Esophagus mucosa (tissue), 1 donor: ENCODE measurements at regions not wholly inside any gene's neighbourhood (a gene's known extent, or its start where the extent isn't known, plus 50 kb on each side); places are given as distances from the start of the nearest gene placed in this dataset.

Source experiments
- ATAC-seq: fragments of 200-7000 bp; cut with Tn5 transposase; one replicate; pipeline ENCODE4 v1.9.1; 2020
- donor health status: DM: yes; HTN: yes; CAD: no.

DNA sequence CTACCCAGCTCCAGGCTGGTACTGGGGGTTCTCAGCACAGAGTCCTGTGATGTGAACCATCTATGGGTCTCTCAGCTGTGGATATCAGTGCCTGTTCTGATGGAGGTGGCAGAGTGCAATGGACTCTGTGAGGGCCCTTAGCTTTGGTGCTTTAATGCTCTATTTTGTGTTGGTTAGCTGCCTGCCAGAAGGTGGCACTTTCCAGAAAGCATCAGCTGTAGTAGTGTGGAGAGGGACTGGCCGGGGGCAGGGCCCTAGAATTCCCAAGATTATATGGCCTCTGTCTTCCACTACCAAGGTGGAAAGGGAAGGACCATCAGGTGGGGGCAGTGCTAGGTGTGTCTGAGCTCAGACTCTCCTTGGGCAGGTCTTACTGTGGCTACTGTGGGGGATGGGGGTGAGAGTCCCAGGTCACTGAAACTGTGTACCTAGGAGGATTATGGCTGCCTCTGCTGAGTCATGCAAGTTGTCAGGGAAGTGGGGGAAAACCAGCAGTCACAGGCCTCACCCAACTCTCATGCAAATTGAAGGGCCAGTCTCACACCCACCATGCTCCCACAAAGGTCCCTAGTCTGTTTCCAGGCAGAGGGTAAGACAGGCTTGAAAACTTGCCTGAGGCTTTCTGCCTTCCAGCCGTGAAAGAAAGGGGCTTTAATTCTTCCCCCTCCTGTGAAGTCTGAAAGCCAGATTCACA, 878.1 kb downstream of the C12orf50 start:
- peak; percentile 80 for ATAC-seq

DNA sequence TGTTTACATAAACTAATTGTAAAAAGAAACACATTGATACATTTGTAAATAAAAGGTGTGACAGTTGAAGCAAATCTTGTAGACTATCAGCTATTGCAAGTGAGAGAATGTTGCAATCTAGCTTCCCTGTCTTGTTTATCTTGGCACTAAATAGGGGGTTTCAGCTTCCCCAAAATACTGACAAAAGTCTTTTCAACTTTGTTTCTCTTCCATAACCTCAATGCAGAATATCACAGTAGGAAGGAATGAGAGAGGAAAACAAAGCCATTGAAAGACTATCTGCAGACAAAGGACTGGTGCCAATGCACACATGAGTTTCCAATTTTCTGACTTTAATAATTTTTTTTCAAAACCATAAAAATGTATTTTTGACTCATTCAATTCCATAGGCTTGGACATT, 886.2 kb upstream of the MGAT4C start:
- ATAC-seq, result no peak

DNA sequence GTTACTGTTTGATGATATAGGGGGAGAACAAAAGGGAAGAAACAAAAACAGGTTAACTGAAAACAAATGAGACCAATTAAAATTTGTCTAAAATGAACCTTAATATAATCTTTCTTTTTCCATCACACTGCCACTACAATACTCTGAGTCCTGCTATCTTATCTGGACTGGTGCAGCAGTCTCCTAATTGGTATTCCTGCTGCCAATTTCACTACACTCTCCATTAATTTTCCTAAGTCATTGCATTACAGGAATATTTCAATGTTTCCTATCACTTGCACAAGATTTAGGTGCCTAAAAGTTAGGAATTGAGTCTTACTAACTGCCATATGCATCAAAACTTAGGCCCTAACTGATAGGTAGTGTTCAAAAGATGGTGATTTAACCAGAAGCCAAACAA, 884.9 kb upstream of the MGAT4C start:
- no peak for ATAC-seq

DNA sequence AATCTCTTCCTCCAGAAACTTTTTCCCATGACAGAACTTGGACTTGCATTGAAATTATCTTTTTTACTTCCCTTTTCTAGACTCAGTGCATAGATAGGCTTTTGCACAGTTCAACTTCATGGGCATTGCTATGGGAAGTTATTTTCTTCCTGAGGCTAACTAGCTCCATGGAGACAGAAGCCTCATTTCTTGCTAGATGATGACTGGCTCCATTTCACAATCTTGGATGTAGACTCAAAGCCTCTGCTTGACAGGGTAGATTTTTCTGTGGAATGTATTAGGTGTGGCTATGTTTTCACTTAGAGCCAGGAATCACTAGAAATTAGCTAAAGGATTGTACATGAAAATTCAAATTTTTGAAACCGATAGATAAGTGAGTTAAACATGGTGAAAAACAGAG, 884.1 kb upstream of the MGAT4C start:
- ATAC-seq, result peak; percentile 70

DNA sequence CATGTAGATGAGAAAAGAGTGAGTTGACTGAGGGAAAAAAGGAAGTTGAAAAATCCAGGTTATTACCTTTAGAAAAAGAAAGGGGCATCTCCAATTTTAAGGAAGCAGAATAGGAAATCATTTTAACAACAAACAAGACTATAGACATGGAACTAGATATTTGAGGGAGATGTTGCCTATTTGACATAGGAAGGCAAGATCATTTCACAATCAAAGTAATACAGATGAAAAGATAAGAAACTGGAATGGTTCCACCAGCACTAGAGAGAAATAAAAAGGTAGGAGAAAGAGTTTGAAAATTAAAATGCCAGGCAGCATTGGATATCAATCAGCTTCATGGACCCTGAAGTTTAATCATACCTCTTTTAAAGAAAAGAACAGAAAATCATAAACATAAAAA, 881.0 kb upstream of the MGAT4C start:
- no peak for ATAC-seq

DNA sequence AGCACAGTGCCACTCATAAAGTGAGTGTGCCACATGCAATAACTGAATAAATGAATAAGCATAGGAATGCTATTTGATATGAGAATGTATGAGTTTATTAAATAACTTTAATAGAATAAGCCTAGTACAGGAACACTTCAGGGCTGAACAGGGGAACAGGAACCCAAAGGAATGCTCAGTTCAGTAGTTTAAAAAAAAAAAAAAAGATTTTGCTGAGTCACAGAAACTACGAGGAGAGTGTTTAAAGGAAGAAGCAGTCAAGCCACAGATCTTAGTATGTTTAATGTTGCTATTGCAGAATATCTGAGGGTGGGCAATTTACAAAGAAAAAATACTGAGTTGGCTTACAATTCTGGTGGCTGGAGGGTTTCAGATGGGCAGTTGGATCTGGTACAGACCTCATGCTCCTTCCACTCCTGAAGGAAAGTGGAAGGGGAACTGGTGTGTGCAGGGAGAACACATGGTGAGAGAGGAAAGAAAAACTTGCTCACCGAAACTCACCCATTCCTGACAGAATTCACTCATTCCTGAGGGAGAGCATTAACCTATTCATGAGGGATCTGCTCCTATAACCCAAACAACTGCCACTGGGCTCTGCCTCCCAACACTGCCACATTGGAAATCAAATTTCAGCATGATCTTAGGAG, 880.3 kb upstream of the MGAT4C start:
- ATAC-seq, result no peak

DNA sequence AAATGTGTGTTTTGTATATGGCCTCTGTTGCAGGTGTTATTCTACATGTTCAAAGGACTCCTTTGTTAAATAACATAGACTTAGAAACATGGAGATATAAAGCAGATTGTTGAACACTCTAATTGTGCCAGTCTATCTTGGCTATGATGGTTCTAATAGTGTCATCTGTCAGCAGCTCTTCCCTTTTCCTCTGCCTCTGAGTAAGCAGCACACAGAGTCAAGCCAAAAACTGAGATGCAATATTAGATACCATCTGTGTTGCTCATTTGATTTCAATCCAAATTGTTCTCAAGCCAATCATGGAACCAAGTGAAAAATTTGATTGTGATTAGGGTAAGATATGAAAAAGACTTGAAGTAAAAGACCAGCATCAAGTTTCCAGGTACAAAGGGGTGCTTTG, 871.1 kb upstream of the MGAT4C start:
- no peak for ATAC-seq

DNA sequence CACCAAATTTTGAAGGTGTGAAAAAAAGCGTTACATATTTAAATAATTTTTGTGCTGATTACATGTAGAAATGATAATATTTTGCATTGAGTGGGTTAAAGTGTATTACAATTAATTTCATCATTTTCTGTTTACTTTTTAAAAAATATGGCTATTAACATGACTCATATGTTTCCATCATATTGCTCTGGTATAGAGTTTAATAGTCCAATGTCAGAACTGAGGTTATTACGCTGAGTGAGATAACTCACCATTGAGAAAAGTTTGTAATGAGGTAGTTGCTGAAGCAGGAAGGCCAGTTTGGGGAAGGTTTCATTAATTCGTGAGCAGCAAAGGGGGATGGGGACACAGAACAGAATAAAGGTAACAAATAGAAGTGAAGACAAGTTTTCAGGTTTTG, 865.7 kb upstream of the MGAT4C start:
- no peak for ATAC-seq

DNA sequence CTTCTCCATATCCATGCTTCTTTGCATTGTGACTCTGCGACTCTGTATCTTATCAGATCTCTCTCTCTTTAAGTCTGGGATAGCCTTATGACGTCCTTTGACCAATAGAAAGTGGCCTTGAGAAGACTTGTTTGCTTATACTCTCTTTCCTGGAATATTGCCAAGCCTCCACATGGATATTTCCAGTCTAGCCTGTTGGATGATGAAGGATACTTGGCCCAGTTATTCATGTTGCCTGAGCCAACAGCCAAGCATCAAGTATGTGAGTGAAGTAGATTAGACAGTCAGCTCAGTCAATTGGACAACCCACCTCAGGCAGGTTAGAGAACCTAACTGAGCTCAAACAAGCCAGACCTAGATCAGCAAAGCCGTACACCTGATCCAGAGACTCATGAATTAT, 864.2 kb upstream of the MGAT4C start:
- peak; percentile 57 for ATAC-seq

DNA sequence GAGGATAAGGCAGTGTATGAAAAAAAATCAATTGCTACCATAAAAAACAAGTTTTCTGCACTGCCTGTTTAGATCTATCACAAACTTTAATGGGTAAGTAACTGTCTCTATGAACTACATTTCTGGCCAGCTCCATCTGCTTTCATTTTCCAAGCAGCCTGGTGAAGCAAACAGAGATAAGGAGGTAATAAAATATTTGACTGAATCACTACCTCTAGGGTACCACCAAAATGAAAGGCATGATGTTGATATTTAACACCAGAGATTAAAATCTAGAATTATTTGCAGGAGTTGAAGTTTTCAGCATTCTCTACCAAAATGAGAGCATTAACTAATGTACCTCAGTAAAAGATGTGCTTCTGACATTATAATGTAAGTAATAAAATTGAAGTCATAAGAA, 863.5 kb upstream of the MGAT4C start:
- ATAC-seq, result no peak

DNA sequence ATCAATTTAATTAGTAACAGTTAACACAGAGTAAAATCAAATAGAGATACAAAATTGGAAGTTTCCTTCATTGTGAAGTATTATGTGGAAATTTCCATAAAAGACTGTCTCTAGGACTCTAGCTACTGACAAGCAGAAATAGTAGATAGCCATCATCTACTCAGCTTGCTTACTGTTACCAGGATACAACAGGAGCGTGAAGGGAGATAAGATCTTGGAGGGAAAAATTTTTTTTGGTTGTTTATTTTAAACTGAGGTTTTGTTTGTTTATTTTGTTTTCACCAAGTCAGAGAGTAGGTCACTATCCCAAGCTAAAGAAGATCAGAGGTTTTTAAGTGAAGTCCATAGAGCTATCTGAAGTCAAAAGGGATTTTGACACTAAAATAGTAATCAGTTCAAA, 861.3 kb upstream of the MGAT4C start:
- no peak for ATAC-seq

DNA sequence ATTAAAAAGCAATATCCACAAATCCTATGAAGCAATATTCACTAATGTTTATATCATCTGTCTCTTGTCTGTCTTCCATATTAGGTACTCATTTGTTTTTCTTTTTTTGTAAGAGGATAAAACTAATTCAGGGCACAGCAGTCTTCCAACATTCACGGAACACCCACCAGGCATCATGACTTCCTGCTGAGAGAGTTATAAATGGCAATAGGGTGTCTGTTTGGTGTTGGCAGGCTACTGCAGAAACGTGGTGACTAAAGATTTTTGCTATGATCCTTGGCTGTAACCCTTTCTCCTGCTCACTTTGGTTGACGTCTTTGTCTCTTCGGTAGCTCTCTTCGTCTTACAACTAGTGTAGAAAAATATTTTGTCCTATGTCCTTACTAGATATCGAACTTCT, 860.6 kb upstream of the MGAT4C start:
- ATAC-seq, result no peak

DNA sequence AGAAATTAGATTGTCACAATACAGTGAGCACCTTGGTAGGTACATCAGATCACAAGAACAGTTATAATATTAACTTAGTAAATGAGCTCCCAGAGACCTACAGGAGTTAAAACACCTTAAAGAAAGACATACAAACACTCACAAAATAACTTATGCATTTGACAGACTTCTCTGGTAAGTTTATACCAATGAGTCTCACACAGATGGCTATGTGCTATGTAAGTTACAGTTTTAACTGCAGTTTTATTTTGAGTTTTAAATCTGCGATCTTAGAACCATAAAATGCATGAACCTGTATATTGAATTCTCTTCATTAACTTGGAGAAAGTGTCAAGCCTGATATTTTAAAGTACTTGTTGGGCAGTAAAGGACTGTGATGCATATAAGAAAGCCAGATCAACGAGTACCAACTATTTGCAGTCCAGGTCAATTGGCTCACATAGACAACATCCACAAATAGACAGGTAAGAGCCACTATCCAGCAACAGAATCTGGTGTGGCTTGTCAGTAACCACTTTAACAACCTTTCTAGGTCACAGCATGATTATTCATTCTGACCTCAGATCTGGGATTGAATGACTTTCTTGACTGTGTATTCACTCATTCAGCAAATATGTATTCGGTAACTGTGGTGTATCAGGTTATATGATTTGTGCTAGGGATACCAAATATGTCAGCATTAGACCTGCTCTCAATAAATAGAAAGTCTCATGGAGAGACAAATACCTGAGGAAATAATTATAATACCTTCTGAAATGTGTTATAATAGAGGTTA, 856.6 kb upstream of the MGAT4C start:
- ATAC-seq, result no peak

DNA sequence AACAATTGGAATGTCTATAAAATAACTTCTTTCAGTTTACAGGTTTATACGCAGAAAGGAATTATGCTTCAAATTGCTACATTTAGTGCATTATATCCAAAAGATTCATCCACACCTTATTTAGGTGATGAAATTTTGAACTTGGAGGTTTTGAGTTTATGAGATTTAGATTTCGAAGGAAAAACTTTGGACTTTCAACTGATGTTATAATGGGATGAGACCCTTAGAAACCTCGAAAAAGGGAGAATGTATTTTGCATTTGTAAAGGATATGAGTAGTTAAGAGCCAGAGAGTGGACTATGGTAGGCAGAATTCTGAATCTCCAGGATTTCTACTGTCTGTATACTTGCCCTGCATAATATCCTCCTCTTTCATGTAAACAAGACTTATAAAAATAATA, 851.6 kb upstream of the MGAT4C start:
- ATAC-seq, result no peak

DNA sequence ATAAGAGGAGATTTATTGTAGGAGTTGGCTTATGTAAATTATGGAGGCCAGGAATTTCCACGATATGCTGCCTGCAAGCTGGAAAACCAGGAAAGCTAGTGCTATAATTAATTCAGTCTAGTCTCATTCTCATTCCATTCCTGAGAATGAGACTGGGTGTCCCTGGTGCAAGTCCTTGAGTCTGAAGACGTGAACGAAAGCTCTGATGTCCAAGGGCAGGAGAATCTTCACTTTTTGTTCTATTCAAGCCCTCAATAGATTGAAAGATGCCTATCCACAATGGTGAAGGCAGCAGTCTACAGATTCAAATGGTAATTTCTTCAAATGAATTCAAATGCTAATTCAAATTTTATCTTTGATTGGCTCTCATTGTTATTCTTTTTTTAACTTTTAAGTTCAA, 851.1 kb upstream of the MGAT4C start:
- ATAC-seq, result no peak

DNA sequence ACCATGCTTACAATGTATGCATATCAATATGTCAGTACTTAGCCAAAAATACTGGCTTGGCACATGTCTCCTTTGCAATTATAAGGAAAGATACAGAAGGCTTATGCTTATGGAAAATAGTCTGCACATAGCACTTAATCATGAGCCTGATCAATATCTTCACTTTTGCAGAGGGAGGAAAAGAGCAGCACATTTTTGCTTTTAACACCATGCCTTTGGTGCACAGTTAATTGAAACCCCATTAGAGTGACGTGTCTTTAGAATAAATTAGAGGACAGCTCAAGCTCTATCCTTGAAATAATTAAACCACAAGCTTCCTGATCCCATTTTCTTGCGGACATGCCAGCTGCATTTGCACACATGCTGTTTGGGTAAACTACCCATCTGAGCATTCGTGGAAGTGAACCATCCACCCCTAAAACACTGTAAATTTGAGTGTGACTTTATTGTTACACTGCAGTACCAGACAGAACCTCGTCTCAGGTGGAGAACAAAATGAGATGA, 839.9 kb upstream of the MGAT4C start:
- ATAC-seq, result no peak

DNA sequence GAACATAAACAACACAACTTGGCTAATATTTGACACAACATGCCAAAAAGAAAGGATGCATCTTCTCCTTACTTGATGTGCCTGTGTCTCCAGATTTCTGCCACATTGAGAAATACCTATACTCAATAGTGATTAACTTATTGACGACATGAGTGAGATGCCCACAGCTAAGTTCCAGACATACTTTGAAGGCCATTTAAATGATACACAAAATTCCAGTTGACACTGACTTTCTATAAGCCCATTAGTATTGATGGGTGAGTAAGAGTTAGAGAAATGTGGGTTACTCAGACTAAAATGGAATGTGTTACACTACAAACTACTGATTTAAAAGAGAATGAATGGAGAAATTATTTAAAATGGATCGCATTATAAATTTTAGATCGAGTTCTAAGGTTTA, 838.2 kb upstream of the MGAT4C start:
- no peak for ATAC-seq

DNA sequence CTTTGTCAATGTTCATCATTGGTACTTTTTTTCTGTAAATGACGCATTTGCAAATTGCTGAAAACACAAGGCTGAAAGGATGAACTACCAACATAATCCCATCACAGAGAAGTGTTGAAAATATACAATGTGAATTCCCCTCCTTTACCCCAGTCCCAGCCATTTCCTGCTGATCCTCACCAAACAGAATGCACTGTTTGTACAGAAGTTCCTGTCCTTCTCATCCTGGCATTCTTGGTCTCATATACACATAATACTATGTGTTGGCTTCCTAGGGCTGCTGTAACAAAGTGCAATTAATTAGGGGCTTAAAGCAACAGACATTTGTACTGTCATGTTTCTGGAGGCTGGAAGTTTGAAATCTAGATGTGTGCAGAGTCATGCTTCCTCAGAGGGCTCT, 836.2 kb upstream of the MGAT4C start:
- ATAC-seq, result no peak

DNA sequence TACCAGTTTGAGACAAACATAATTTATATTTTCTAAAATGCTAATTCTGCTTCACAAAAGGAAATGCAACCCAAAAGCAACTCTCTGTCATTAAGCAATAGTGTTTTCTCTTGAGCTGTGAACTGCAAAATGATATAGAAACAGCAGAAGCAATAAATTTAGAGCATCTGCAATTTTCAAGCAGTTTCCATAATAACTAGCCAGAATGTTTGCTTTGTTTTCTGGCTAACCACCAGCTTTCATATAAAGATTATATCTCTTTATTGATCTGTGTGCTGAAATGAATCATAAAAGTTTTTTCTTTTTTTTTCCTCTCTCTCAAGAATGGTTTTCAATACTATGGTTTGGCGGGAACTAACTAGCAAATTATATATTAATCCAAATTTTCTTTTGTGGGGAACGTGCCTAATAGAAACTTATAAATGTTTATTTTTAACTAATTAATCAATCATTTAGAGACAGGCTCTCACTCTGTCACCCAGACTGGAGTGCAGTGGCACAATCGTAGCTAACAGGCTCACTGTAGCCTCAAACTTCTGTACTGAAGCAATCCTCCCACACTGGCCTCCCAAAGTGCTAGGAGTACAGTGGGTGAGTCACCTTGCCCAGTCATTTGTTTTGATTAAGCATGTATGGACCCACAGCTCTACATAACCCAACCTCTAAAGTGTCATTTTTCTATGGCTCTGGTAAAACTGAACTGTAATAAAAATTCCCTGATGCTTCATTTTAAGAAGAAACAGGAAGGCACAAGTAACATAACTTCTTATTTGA, 830.1 kb upstream of the MGAT4C start:
- ATAC-seq, result no peak

DNA sequence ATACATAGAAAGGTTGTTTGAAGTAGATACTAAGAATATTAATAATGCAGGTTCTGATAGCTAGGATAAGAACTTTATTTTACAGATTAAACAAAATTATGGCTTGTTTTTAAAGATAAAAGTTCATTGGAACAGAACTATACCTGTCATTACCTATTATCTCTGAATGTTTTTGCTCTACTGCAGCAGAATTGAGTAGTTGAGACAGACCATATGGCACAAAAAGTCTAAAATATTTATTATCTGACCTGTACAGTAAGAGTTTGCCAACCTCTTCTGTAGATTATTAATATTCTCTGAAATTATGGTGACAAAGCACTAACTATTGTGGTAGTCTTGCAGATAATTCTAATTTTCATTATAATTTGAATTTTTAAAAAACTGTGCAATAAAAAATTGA, 829.1 kb upstream of the MGAT4C start:
- no peak for ATAC-seq

DNA sequence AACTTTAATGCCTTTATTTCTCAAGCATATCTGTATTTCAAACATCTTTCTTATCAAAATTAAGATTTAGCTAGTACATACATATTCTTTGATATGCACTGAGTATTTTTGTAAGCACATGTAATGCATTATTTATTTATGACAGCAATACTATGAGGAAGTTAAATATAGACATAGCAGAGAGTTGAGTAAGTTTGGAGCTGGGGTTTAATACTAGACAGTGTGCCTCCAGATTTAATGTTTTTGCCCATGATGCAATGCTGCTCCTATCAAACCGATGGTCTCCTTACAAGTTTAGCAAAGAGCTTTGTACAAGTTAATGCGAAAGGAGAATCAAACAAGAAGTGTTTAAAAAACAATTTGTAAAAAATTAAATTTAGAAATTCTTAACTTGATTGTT, 826.6 kb upstream of the MGAT4C start:
- ATAC-seq, result no peak

DNA sequence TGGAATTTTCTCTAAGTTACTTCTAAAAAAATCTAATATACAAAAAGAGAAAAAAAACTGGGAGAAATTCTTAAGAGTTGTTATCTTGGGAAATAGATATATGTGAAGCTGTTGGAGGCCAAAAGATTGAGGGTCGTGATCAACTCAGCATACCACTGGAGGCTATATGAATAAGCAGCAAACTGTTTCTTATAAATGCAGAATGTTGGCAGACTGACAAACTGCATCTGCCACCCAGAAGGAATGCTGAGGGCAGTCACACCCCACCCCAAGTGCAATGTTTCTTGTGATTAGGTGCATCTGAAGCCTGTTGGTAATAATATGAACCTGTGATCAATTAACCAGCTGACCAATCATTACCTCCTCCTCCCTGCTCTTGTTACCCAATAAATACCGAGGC, 818.6 kb upstream of the MGAT4C start:
- no peak for ATAC-seq

DNA sequence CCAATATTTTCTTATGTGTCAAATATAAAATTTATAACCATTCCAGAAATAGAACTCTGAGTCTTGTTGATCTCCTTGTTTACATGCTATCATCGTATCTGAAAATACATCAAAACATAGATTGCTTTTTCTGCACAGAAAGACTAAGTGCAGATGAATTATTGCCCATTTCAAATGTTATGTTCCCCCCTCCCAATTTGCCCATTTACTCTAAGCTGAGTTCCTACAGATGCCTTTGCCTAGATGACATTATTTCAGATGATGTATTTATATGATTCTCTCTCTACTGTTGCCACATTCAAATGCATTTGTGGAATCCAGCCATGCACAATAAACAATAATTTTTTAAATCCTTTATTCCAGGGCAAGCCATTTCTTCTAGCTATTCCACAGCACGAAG, 810.1 kb upstream of the MGAT4C start:
- ATAC-seq, result no peak
